K562 (cell line): ENCODE measurements at regions not wholly inside any gene's neighbourhood (a gene's known extent, or its start where the extent isn't known, plus 50 kb on each side); places are given as distances from the start of the nearest gene placed in this dataset.

Experiments used
- CREBBP ChIP-seq: IDR thresholded peaks from one replicate; pipeline ENCODE4 v1.6.1; 2012; ENCODE audit warnings: low read depth, mild to moderate bottlenecking, control low read depth, inconsistent platforms, low read length
- CREM ChIP-seq: IDR thresholded peaks from 2 replicates; pipeline ENCODE4 v1.6.1; 2014; ENCODE audit warnings: antibody characterized with exemption, low read depth
- DACH1 ChIP-seq: fragments of 450-650 bp; IDR thresholded peaks from 2 replicates; pipeline ENCODE4 v1.6.1; 2018; ENCODE audit not compliant: partially characterized antibody
- HCFC1 ChIP-seq: IDR thresholded peaks from 2 replicates; pipeline ENCODE4 v1.6.1; 2012; ENCODE audit warnings: low read depth, low read length, improper control_type of control experiment
- HDAC3 ChIP-seq: fragments of 450-650 bp; IDR thresholded peaks from 2 replicates; pipeline ENCODE4 v1.6.1; 2018; ENCODE audit warnings: borderline replicate concordance, mild to moderate bottlenecking, moderate library complexity; ENCODE audit not compliant: partially characterized antibody
- HDAC8 ChIP-seq: fragments of 450-650 bp; IDR thresholded peaks from 2 replicates; pipeline ENCODE4 v1.6.1; 2016; ENCODE audit warnings: mild to moderate bottlenecking, missing genetic modification characterization, moderate library complexity, missing compliant biosample characterization
- HMG20B ChIP-seq: fragments of 250-450 bp; sonication (Bioruptor Pico); IDR thresholded peaks from 2 replicates; pipeline ENCODE4 v1.5.0; 2021; ENCODE audit warnings: mild to moderate bottlenecking
- MEF2D ChIP-seq: conservative IDR thresholded peaks from 2 replicates; pipeline ENCODE4 v1.6.1; 2016; ENCODE audit warnings: low read depth, missing genetic modification characterization, missing compliant biosample characterization
- PML ChIP-seq: IDR thresholded peaks from 2 replicates; pipeline ENCODE4 v1.6.1; 2012; ENCODE audit warnings: low read length, inconsistent platforms
- POLR2H ChIP-seq: IDR thresholded peaks from 2 replicates; pipeline ENCODE4 v1.6.1; 2016; ENCODE audit warnings: missing genetic modification characterization, low read depth, mild to moderate bottlenecking, control low read depth, missing compliant biosample characterization, moderate library complexity
- SETDB1 ChIP-seq: IDR thresholded peaks from one replicate; pipeline ENCODE4 v1.6.1; 2012; ENCODE audit warnings: low read length, control low read depth, inconsistent platforms
- SIRT6 ChIP-seq: IDR thresholded peaks from one replicate; pipeline ENCODE4 v1.6.1; 2012; ENCODE audit warnings: low read depth, mild to moderate bottlenecking, control low read depth, inconsistent platforms, low read length, moderate library complexity
- THRAP3 ChIP-seq: fragments of 450-650 bp; IDR thresholded peaks from 2 replicates; pipeline ENCODE4 v1.6.1; 2016; ENCODE audit warnings: mild to moderate bottlenecking, inconsistent platforms, borderline replicate concordance
- YBX1 ChIP-seq: fragments of 450-650 bp; IDR thresholded peaks from 2 replicates; pipeline ENCODE4 v1.7.1; 2016; ENCODE audit warnings: mild to moderate bottlenecking
- ZC3H4 ChIP-seq: sonication (generic); formaldehyde crosslinking; IDR thresholded peaks from 2 replicates; pipeline ENCODE4 v1.9.0; 2021; ENCODE audit warnings: missing genetic modification reagents, borderline replicate concordance
- ZFP30 ChIP-seq: fragments of 250-450 bp; sonication (Bioruptor Pico); IDR thresholded peaks from 2 replicates; pipeline ENCODE4 v1.8.0; 2022; ENCODE audit warnings: moderate library complexity, mild to moderate bottlenecking, inconsistent platforms, borderline replicate concordance
- ZNF121 ChIP-seq: sonication (generic); formaldehyde crosslinking; conservative IDR thresholded peaks from 2 replicates; pipeline ENCODE4 v1.8.0; 2022; ENCODE audit warnings: missing genetic modification reagents
- ZNF584 ChIP-seq: fragments of 200-800 bp; sonication (Bioruptor generic); IDR thresholded peaks from 2 replicates; pipeline ENCODE4 v1.6.1; 2016; ENCODE audit warnings: low read depth, mild to moderate bottlenecking, missing genetic modification characterization, missing compliant biosample characterization
- ZNF695 ChIP-seq: fragments of 450-650 bp; formaldehyde crosslinking; IDR thresholded peaks from 2 replicates; pipeline ENCODE4 v1.4.0; 2020; ENCODE audit warnings: mild to moderate bottlenecking, moderate library complexity
- ZNF707 ChIP-seq: fragments of 250-450 bp; sonication (Bioruptor Pico); conservative IDR thresholded peaks from 2 replicates; pipeline ENCODE4 v1.8.0; 2022; ENCODE audit warnings: inconsistent platforms, mild to moderate bottlenecking, moderate library complexity
- ZNF76 ChIP-seq: fragments of 250-450 bp; sonication (Bioruptor Pico); IDR thresholded peaks from 2 replicates; pipeline ENCODE4 v1.4.0; 2020; ENCODE audit warnings: mild to moderate bottlenecking, moderate library complexity, borderline replicate concordance
- TF ChIP-seq, protein P1 (sequence below): fragments of 250-450 bp; sonication (Bioruptor Pico); IDR thresholded peaks from 2 replicates; pipeline ENCODE4 v1.4.0; 2020
- TF ChIP-seq, protein P2 (sequence below): fragments of 250-450 bp; sonication (Bioruptor Pico); IDR thresholded peaks from 2 replicates; pipeline ENCODE4 v1.8.0; 2021; ENCODE audit warnings: moderate library complexity, mild to moderate bottlenecking, inconsistent platforms
- TF ChIP-seq, protein P3 (sequence below): sonication (generic); formaldehyde crosslinking; IDR thresholded peaks from 2 replicates; pipeline ENCODE4 v1.8.0; 2022; ENCODE audit warnings: mild to moderate bottlenecking, missing genetic modification reagents
- TF ChIP-seq, protein P4 (sequence below): IDR thresholded peaks from 2 replicates; pipeline ENCODE4 v1.6.1; 2012; ENCODE audit warnings: low read depth, low read length, improper control_type of control experiment, borderline replicate concordance

DNA sequence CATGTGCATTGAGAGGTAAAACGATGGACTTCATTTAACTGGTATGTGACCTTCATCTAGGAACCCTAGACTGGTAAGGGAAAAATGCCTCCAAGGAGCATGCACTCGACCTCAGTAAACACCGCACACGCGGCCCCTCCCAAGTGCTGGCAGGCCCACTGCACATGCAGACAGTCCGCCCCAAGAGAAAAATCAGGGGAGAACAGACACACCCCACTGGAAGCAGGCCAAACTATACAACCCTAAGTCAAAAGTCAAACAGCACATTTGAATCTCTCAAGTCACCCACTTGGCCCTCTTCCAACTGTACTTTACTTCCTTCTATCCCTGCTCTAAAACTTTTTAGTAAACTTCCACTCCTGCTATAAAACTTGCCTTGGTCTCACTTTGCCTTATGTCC is 250.1 kb upstream of the HES1 start (continued):
- TF ChIP-seq, protein P1, sequence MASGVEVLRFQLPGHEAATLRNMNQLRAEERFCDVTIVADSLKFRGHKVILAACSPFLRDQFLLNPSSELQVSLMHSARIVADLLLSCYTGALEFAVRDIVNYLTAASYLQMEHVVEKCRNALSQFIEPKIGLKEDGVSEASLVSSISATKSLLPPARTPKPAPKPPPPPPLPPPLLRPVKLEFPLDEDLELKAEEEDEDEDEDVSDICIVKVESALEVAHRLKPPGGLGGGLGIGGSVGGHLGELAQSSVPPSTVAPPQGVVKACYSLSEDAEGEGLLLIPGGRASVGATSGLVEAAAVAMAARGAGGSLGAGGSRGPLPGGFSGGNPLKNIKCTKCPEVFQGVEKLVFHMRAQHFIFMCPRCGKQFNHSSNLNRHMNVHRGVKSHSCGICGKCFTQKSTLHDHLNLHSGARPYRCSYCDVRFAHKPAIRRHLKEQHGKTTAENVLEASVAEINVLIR (CRISPR knock-in tag): no peak
- TF ChIP-seq HMG20B: no peak
- TF ChIP-seq HCFC1: no peak
- no peak for TF ChIP-seq ZNF707 (CRISPR knock-in tag)
- TF ChIP-seq HDAC8 (tag): no peak
- TF ChIP-seq MEF2D (tag): no peak
- TF ChIP-seq, protein P2, sequence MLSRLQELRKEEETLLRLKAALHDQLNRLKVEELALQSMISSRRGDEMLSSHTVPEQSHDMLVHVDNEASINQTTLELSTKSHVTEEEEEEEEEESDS (CRISPR knock-in tag): no peak
- no peak for TF ChIP-seq THRAP3
- TF ChIP-seq PML: no peak
- peak; percentile 59 for TF ChIP-seq HDAC3
- no peak for TF ChIP-seq ZNF695 (CRISPR knock-in tag)
- no peak for TF ChIP-seq DACH1
- TF ChIP-seq ZNF121 (CRISPR knock-in tag): no peak
- no peak for TF ChIP-seq YBX1
- TF ChIP-seq ZNF584 (CRISPR knock-in tag): no peak
- no peak for TF ChIP-seq ZNF76 (CRISPR knock-in tag)
- TF ChIP-seq, protein P3, sequence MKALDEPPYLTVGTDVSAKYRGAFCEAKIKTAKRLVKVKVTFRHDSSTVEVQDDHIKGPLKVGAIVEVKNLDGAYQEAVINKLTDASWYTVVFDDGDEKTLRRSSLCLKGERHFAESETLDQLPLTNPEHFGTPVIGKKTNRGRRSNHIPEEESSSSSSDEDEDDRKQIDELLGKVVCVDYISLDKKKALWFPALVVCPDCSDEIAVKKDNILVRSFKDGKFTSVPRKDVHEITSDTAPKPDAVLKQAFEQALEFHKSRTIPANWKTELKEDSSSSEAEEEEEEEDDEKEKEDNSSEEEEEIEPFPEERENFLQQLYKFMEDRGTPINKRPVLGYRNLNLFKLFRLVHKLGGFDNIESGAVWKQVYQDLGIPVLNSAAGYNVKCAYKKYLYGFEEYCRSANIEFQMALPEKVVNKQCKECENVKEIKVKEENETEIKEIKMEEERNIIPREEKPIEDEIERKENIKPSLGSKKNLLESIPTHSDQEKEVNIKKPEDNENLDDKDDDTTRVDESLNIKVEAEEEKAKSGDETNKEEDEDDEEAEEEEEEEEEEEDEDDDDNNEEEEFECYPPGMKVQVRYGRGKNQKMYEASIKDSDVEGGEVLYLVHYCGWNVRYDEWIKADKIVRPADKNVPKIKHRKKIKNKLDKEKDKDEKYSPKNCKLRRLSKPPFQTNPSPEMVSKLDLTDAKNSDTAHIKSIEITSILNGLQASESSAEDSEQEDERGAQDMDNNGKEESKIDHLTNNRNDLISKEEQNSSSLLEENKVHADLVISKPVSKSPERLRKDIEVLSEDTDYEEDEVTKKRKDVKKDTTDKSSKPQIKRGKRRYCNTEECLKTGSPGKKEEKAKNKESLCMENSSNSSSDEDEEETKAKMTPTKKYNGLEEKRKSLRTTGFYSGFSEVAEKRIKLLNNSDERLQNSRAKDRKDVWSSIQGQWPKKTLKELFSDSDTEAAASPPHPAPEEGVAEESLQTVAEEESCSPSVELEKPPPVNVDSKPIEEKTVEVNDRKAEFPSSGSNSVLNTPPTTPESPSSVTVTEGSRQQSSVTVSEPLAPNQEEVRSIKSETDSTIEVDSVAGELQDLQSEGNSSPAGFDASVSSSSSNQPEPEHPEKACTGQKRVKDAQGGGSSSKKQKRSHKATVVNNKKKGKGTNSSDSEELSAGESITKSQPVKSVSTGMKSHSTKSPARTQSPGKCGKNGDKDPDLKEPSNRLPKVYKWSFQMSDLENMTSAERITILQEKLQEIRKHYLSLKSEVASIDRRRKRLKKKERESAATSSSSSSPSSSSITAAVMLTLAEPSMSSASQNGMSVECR: no peak
- TF ChIP-seq, protein P4, sequence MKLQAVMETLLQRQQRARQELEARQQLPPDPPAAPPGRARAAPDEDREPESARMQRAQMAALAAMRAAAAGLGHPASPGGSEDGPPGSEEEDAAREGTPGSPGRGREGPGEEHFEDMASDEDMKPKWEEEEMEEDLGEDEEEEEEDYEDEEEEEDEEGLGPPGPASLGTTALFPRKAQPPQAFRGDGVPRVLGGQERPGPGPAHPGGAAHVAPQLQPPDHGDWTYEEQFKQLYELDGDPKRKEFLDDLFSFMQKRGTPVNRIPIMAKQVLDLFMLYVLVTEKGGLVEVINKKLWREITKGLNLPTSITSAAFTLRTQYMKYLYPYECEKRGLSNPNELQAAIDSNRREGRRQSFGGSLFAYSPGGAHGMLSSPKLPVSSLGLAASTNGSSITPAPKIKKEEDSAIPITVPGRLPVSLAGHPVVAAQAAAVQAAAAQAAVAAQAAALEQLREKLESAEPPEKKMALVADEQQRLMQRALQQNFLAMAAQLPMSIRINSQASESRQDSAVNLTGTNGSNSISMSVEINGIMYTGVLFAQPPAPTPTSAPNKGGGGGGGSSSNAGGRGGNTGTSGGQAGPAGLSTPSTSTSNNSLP: no peak
- no peak for TF ChIP-seq SETDB1
- TF ChIP-seq ZFP30 (CRISPR knock-in tag): no peak
- no peak for TF ChIP-seq POLR2H (tag)
- TF ChIP-seq CREBBP: no peak
- TF ChIP-seq CREM: no peak
- no peak for TF ChIP-seq SIRT6
- no peak for TF ChIP-seq ZC3H4 (CRISPR knock-in tag)
